Fibroblast of pulmonary artery (primary cell): ENCODE measurements at regions not wholly inside any gene's neighbourhood (a gene's known extent, or its start where the extent isn't known, plus 50 kb on each side); places are given as distances from the start of the nearest gene placed in this dataset.

ENCODE experiments used
- DNase-seq: peaks from one replicate; pipeline ENCODE4 v3.0.0-alpha.2; 2010; ENCODE audit warnings: low read depth
- H3K4me3 ChIP-seq: replicated peaks from 2 replicates; pipeline ENCODE4 v1.5.1; 2011; ENCODE audit warnings: low read depth, mild to moderate bottlenecking, control low read depth, low read length, moderate library complexity
- TF ChIP-seq, protein P1 (sequence below): IDR thresholded peaks from 2 replicates; pipeline ENCODE4 v1.5.1; 2011; ENCODE audit warnings: mild to moderate bottlenecking, control low read depth, low read length, inconsistent platforms; ENCODE audit errors: missing control alignments

DNA sequence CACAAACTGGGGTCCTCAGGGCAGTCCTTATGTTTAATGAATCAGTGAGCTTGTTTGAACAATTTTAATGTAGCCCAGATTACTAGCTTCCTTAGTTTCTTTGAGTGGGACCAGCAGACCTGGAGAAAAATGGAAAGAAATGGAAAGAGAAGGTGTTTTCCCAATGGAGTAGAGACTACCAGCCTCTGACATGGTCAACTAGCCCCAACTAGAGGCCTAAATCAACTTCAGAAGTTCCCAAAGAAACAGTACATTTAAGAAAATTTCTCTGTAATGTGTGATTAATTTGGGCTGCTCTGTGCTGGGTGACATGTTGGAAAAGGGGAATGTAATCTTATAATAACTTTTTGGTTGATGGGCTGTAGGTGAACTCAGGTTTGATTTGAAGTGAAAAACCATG lies 310.9 kb downstream of the MFSD1 start:
- H3K4me3 ChIP-seq = no peak overlapping the region
- TF ChIP-seq, protein P1, sequence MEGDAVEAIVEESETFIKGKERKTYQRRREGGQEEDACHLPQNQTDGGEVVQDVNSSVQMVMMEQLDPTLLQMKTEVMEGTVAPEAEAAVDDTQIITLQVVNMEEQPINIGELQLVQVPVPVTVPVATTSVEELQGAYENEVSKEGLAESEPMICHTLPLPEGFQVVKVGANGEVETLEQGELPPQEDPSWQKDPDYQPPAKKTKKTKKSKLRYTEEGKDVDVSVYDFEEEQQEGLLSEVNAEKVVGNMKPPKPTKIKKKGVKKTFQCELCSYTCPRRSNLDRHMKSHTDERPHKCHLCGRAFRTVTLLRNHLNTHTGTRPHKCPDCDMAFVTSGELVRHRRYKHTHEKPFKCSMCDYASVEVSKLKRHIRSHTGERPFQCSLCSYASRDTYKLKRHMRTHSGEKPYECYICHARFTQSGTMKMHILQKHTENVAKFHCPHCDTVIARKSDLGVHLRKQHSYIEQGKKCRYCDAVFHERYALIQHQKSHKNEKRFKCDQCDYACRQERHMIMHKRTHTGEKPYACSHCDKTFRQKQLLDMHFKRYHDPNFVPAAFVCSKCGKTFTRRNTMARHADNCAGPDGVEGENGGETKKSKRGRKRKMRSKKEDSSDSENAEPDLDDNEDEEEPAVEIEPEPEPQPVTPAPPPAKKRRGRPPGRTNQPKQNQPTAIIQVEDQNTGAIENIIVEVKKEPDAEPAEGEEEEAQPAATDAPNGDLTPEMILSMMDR = no peak
- no peak for DNase-seq

GRCh38 chr3:159113221-159113875 lies 311.5 kb downstream of the MFSD1 start:
- TF ChIP-seq, protein P1 = no peak
- no peak overlapping the region for H3K4me3 ChIP-seq
- no peak for DNase-seq

GRCh38 chr3:159114582-159114981 lies 312.7 kb downstream of the MFSD1 start:
- TF ChIP-seq, protein P1 = no peak
- H3K4me3 ChIP-seq = no peak overlapping the region
- no peak for DNase-seq

GRCh38 chr3:159123877-159124276 lies 322.0 kb downstream of the MFSD1 start:
- DNase-seq = no peak
- TF ChIP-seq, protein P1 = no peak
- H3K4me3 ChIP-seq = no peak overlapping the region

DNA sequence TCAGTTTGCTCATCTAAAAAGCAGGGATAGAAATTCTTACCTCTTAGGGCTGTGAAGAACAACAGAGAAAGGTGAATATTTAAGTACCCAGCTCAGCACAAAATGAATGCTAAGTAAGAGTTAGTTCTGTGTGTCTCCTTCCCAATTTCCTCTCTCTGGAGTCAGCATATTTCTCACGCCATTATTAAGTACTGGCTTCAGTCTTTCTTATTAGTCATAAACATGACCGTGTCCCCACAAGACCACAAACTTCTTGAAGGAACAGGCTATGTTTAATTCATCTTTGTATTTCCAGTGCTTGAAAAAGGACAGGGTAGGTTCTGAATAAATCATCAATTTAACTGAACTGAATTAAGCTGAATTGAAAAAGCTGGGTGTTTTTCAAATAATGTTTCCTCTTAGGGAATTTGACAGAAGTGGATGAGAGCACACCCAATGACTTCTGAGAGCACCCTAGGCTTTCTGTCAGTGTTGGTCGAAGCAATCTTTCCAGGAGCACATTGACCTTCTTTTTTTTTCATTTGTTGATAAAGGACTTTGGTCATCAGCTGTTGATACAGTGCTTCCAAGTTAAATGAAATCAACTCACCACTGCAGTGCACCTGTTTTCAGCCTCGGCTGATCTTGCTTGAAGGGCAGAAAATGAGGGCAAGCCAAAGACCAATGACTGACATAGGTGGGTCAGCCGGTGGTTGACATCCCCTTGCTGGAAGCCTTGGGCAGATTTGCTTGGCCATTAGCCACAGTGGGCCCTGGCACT lies 324.6 kb downstream of the MFSD1 start:
- peak; percentile 9 for DNase-seq
- H3K4me3 ChIP-seq = no peak overlapping the region
- TF ChIP-seq, protein P1 = no peak

GRCh38 chr3:159127021-159127392 lies 325.2 kb downstream of the MFSD1 start:
- DNase-seq = no peak
- H3K4me3 ChIP-seq = no peak overlapping the region
- TF ChIP-seq, protein P1 = no peak
